Activated CD8-positive, alpha-beta memory T cell treated with anti-CD3 and anti-CD28 coated beads for 24 hours (primary cell): ENCODE measurements at regions not wholly inside any gene's neighbourhood (a gene's known extent, or its start where the extent isn't known, plus 50 kb on each side); places are given as distances from the start of the nearest gene placed in this dataset.

Source experiments
- DNase-seq: peaks from one replicate; pipeline ENCODE4 v3.0.0-alpha.2; 2020

DNA sequence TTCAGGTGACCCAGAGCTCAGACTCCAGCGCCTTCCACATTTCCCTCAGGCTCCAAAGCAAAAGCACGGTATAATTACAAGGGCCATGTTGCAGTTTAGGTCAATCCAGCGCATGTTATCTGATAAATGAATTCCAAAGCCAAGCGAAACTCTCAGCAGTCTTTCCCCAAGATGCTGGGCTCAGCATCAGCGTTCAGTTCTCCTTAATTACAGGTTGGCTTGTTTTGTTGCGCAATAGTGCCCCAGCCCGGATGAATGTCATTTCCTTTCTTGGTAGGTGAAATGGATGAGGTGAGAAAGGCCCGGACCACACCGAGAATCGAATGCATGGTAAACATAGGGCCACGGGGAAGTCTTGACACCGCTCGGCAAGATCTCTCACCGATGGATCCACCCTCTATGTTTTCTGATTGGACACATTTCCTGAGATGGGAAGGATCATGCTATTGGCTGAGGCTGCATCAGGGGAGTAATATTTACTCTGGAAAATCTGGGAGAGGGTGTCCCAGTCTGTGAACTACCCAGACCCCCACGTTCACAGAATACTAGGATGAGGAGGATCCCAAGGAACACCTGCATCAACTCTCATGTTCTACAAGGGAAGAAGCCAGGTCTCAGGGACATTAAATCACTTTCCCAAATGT is 221.2 kb upstream of the ANKRD55 start:
- no peak for DNase-seq

DNA sequence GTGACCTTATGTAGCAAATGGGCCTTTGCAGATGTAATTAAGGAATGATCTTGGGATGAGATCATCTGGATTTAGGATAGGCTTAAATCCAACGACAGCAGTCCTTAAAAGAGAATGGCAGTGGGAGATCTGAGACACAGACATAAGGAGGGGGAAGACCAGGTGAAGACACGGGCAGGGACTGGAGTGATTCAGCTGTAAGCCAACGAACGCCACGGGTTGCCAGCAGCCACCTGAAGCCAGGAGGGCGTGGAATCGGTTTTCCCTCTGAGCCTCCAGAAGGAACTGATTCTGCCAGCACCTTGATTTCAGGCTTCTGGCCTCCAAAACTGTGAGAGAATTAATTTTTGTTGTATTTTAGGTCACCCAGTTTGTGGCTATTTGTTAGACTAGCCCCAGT is 218.6 kb upstream of the ANKRD55 start:
- DNase-seq = no peak

DNA sequence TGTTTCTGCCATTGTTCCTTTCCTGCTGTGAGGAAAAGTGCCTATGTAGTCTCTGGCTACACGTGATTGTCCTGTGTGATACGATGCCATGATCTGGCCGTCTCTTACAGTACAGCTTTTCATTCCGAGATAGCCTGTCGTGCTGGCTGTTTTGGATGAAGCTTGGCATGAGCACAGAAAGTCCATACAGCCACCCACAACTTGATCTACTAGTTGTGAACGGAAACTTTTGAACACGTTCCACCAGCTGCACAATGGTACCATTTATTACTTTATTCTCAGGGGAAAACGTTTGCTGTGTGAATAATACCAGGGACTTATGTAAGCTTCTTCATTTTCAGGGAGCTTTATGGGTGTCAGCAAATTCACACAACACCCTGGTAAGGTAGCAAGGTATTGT is 217.6 kb upstream of the ANKRD55 start:
- DNase-seq = no peak

DNA sequence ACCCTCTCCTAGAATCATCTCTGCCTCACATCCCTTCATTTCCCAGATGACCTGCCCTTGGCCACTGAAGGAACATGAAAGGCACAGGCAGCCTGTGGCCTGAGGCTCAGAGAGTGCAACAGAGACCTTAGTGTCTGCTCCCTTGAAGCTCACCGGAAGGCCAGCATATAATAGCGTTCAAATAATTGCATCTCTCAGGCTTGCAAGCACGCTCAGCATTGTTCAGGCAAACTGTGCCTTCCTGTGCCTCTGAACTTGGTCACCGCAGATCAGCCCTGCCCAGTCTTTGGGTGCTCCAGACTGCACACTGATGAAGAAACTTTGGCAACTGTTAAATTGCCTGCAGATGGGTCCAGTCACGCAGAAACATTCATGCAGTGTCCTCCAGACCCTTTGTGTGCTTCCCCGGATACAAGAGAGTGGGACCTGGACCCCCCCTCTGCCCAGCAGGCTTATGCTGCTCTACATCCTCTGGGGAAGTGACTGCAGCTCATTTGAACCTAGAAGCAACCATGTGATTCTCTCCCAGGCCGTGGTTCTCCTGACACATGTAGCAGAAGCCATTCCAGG is 216.0 kb upstream of the ANKRD55 start:
- no peak for DNase-seq

DNA sequence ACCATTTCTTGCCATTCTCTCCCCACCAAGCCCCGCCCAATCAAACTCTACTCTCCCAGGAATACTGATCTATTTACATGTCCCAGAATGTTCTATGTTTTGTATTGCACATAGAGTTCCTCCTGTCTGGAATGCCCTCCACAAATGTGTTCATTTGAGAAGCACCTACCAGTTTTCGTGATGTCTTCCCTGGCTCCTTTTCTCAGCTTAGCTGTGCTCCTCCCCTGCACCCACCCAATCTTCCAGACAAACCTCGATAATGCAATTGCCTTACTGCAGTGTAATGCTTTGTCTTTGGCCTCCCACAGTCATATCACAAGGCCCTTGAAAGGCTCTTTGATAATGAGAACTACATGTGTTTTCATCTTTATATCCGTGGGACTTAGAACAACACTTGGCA is 214.5 kb upstream of the ANKRD55 start:
- DNase-seq = no peak

DNA sequence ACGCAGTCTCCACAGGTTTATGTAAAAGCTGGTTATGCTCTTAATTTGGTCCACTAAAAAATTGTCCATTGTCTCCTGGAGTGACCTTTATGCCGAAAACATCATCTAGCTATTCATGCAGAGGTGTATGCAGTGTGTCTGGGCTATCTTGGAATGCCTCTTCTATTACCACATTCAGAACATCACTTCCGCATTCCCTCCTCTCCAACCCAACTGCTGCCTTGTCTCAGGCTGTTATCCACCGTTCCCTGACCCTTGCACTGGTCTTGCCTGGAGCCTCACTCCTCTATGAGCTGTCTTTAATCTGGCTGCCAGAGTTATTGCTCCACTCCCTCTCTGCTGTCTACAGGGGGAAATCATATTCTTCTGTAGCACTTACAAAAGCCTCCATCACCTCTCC is 214.1 kb upstream of the ANKRD55 start:
- DNase-seq = no peak

DNA sequence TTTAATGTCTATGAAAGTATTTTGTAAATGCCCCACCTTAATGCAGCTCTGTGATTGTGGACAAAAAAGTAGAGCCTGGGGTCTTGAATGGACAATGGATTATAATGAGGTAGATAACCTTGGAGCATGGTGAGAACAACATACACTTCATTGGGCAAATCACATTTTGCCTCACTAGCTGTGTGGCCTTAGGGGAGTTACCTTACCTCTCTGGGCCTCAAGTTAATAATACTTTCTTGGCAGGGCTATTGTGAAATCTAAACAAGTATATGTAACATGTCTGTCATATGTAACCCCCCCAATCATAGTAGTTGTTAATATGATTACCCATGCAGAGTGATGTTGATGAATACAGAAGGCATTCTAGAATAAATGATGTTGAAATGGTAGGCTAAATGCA is 213.6 kb upstream of the ANKRD55 start:
- DNase-seq = no peak

DNA sequence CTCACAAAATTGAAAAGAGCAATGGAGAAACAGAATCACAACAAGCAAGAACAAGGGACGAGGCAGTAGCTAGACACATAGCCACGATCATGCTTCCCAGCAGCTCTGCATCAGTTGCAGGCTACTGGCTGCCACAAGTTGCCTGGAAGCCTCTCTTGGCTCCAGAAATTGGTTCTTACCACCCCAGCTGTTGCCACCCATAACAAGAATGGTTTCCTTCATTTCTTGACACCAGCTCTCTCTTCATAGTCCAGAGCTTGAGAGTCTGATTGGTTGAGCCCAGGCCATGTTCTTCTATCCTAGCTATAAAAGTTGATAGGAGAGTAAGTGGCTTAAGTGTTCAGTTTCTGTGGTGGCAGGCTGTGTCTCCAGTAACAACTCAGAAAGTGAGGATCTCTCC is 210.7 kb upstream of the ANKRD55 start:
- no peak for DNase-seq

DNA sequence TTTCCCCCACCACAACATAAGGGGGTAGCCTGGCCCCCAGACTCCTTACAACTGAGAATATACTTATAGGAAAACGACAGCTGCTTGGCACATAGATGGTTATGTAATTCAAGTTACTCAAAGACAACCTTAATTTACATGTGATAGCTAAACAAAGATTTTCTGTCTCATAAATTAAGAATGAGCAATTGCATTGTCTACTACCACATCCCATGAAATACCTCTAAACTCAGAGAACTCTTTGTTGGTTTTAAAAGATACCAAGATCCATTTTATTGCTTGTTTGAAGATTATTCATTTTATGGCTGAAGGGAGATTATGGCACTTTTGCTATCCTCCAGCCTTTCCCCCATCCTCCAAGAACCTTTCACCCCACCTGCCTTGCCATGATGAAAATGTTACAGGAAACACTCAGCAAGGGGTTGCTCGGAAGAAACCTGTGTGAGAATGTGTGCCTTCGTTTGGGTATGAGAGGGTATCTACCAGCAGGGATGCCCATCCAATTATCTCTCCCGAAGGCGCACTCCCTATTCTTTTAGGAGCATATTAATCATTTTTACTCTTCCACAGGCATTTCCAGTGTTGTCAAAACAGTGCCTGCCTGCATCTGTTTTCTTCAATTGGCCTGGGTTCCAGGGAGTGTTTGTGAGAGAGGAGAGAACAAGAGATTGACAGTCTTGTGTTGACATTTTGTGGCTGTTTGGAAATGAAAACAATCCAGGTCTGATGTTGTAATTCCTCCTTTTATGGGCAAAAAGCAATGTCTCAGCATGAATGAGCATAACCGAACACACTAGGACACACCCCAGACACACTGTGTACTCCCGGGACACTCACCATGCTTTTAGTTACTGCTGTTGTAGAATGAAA is 208.0 kb upstream of the ANKRD55 start:
- DNase-seq = no peak

DNA sequence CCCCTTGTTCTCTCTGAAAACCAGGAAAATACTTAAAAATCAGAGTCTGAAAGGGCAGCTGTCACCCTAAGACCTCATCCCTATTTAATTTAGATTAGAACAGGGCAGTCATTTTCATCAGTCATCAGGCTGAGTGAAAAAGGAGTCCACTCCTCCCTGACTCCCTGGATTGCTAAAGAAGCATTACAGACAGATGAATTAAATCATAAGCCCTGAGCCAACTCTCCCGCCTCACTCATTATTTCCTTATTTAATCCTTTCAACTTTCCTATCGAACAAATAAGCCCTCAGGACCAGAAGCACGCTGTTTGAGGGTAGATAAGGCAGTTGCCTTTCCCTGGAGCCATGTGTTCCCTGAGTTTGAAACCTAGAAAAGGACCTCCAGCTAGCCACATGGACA is 201.9 kb upstream of the ANKRD55 start:
- DNase-seq = no peak

DNA sequence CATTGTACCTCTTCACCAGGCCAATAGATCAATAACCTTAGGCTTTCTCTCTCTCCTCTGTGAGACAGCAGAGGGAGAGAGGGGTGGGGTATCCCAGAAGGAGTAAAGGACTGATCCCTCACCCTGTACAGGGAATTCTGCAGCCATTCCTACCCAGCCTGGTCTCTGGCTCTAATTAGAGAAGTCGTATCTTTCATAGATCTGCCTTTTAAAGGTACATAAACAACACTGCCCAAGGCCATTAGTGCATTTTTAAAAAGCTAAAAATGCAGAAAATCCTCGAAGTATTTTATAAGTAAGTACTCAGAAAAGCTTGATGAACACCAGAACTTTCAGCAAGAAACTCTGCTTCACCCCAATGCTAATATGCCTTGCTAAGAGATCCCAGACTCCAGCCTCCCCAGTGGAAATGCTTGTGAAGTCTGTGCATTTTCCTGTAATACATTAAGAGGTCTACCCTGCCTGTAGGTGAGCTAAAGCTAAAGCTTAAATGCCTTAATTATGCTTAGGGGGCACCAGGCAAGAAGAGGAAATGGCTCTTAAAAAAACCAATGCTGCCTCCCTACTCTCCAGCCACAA is 200.0 kb upstream of the ANKRD55 start:
- DNase-seq = no peak

DNA sequence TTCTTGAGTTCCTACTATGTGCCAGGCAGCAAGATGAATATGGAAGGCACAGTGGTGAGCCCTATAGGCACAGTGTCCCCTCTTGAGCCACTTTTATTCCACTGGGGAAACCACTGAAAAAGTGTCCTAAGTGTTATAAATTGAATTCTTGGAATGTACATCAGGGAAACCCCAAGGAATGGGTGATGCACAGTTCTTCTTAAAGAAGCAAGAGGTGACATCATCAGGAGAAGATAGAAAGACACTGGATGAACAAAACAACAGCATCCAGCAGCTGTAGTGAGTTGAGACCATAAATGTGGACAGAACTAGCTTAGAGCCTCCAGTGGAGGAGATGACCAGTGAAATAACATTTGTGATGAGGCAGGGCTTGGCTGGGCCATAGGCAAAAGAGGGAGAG is 199.2 kb upstream of the ANKRD55 start:
- DNase-seq = no peak

DNA sequence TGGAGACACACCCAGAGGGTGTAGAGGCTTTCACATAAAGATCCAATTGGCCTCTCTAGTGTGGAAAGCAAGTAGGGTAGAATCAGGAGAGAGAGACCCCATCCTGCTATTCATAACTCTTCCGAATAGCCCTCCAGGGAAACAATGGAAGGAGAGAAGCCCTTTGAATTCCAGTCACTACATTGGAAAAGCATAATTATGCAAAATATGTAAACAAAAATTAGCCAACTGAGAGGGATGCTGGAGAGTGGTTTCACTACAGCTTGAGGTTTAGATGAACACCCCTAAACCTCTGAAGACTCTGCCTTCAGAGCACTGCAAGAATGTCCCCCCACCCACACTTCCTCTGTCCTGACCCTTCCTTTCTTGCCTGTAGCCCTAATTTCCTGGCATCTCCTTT is 197.3 kb upstream of the ANKRD55 start:
- no peak for DNase-seq

DNA sequence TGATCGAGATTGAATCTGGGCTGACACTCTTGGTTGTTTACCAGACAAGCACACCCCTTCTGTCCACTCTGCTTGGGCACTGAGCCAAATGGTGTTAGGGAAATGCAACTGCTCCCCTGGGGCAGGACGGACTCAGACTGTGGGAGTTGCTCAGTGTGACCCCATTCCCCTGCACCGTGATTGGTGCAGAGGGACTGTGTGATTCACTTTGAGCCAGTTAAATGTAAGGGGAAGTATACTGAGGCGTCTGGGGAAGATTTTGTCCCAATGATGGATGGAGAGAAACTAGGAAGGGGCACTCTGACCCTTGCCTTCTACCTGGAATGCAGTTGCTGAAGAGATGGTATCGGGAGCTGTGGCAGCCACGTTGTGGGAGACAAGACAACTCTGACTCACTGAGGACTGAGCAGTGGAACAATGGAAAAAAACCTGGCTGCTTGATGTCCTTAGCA is 196.0 kb upstream of the ANKRD55 start:
- no peak for DNase-seq

DNA sequence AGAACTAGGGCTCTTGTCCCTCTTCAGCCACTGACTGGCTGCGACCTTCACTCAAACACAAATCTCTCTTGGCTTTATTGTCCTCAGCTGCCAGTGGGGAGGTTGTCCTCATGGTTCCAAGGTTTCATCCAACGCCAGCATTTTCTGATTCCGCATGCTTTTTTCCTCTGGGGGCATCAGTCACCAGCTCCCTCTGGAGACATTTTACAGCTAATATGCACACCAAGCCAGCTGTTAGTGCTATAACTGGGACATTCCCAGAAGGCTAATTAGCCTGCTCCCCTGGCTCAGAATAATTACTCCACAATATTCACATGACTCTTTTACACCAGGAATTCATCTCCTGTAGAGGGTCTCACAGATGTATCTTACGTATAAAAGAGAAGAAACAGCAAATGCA is 193.6 kb upstream of the ANKRD55 start:
- no peak for DNase-seq

DNA sequence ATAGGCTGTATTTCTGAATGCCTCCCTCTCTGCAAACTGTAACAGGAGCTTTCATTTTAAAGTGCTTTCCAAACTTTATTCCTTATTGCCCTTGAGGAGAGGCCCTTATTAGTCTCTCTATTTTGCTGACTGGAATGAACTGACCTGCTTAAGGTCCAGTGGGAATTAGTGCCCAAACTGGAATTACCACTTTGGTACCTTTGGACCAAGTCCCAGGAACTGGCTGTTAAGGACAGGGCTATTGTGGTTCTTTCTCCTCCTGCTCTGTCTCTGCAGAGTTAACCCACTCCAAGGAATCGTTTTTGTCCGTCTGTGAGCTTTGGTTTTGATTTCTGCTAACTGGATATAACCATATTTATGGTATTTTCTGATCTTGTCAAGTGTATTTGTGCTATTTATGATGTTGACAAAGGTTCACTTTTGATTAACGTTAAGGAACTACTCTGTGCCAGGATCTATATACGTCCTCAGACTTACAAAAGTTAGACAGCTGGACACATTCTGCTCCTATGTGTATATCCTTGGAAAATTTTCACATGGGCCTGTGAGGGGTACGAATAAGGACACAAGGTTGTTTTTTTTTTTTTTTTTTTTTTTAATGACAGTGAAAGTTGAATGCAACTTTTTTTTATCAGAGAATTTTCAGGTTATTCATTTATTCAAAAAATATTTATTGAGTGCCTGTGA is 189.1 kb upstream of the ANKRD55 start:
- DNase-seq = no peak

DNA sequence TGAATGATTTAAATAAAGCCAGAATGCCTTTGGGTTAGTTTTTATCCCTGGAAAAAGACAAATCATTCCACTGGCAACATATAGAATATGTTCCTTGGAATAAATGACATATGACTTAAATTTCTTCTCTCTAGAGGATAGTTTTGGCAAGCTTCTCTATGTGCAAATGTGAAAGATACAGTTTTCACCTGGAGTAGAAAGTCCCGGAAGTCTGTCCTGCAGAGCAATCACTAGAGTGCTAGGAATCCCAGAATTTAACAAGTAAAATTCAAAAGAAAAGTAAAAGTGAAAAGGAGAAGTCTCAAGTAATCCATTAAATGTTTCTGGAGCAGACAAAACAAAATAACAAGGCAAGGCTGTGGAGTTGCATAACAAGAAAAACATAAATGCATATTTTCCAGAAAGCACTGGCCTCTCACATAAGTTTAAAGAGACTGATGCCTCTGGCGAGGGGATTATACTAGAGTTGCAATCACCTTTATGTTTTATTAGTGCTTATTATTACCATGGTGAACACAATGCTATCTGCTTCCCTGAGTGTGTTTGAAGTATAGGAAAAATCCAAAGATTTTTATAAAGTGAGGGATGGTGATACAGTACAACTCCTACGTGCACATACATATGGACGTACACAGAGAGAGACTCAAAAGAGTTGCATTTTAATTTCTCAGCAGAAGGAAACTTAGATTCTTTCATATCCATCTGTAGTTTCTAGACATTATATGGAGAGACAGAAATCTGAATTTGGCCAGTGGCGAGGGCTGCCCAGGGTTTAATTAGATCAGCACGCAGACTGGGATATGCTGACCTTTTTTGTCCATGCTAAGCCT is 188.3 kb upstream of the ANKRD55 start:
- no peak for DNase-seq

DNA sequence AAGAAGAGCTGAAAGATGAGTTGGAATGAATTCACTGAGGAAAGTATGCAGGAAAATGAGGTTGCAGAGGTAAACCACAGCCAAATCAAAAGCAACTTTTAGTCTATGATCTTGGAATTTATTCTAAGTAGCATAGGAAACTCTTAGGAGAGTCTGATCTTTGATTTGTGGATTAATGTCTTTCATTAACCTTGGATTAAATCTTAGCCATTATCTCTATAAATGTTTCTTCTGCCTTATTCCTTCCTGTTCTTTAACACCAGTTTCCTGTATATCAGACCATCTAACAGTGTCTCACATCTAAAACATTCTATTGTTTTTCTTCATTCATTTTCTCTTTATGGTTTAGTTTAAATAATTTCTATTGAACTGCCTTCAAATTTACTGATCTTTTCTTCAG is 187.2 kb upstream of the ANKRD55 start:
- no peak for DNase-seq

DNA sequence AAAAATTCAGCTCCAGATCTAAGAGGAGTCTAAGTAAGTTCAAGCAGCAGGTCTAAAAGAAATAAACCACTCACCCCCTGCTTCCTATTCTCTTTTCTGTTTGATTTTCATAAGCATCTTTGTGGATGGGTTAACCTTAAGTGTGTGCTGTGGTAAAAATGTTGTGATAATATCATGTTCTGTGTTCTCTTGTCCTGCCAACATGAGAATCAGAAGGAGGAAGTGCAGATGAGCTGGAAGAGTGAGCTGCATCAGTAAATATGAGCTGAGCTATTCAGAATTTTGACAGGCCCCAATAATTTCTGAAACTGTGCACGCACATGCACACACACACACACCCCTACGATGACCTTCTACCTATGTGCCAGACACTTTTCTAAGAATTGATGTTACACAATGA is 186.5 kb upstream of the ANKRD55 start:
- no peak for DNase-seq

DNA sequence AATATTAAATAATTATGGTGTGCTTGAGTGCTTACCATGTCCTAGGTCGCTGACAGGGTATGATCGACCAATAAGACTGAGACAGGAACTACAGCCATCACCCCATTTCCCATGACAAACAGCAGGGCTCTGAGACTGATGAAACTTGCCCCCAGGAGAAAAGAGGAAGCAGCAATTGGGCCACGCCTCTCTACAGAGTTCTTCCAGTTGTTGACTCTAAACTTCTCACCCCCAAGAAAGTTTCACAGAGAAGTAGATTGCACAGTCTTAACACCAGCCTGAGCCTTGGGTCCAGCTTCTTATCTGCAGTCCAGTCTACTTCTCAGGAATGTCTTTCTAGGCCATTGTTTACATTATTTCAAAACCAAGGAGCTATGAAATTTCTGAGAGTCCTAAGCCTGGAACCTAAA is 182.2 kb upstream of the ANKRD55 start:
- DNase-seq = no peak

DNA sequence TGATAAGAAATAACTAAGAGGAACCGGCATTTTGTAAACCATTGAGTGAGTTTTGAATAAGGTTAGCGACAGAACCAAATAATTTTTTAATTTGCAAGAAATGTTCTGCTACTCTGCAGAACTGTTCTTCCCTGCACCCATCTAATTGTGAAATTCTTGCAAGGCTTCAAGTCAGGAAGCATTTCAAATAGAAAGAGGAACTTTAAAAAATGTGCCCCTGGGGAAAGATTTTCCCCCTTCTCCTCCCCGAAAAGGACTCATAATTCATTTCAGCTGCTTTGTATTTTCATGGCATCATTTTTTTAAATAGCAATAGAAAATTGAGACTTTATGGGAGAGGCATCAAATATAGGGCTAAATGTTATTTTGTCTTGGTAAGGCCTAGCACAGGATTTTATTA is 180.9 kb upstream of the ANKRD55 start:
- DNase-seq = no peak

DNA sequence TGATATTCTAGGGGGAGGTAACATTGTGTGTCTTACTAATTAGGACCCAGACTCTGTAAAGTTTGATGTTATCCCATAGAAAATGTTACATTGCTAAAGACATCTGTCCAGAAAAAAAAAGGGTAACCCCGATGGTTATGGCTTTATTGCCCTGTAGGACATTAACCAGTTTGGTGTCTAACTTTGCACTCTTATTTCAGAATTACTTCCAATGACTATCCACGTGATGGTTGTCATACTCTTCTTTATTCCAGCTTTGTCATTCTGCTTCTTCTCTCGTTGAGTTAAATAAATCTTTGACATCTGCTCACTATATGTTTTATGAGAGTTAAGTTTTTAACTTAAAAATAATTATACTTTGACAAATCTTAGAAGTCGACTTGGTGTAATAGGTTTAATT is 180.4 kb upstream of the ANKRD55 start:
- DNase-seq = no peak
